OCI-LY1 (cell line): ENCODE measurements at regions not wholly inside any gene's neighbourhood (a gene's known extent, or its start where the extent isn't known, plus 50 kb on each side); places are given as distances from the start of the nearest gene placed in this dataset.

Source experiments
- CTCF ChIP-seq: fragments of 200-600 bp; sonication (generic), shearing (Covaris generic); IDR thresholded peaks from 2 replicates; pipeline ENCODE4 v1.5.1; 2017; ENCODE audit warnings: mild to moderate bottlenecking, antibody characterized with exemption, low read length, moderate library complexity, mixed read lengths
- EZH2 ChIP-seq: fragments of 200-600 bp; sonication (generic), shearing (Covaris generic); IDR thresholded peaks from 2 replicates; pipeline ENCODE4 v1.8.0; 2017; ENCODE audit warnings: borderline replicate concordance, mixed run types, mild to moderate bottlenecking, antibody characterized with exemption, low read length, moderate library complexity, mixed read lengths

GRCh38 chr6:50451826-50452400 lies 261.4 kb upstream of the TFAP2D start:
- no peak for TF ChIP-seq CTCF
- TF ChIP-seq EZH2: no peak
